Spleen (tissue), 7 donors: ENCODE measurements at regions not wholly inside any gene's neighbourhood (a gene's known extent, or its start where the extent isn't known, plus 50 kb on each side); places are given as distances from the start of the nearest gene placed in this dataset.

Source experiments
- CTCF ChIP-seq, 11 experiments: fragments of 200-600 bp in 7 of 11; fragments of 450-650 bp in 4 of 11; sonication (generic) in 4 of 11; IDR thresholded peaks in 8 of 11; conservative IDR thresholded peaks in 3 of 11; 1 replicate in 7 of 11; 2 replicates in 4 of 11; pipeline versions ENCODE4 v1.4.0 to v1.8.0; 2016 to 2021; ENCODE audit warnings: antibody characterized with exemption in 11 of 11, inconsistent platforms in 4 of 11, mild to moderate bottlenecking in 1 of 11
- POLR2A ChIP-seq, 3 donors: fragments of 450-650 bp; IDR thresholded peaks; one replicate each; pipeline ENCODE4 v1.5.1; 2017; ENCODE audit warnings: antibody characterized with exemption in 3 of 3, mild to moderate bottlenecking in 1 of 3
- donor health status: DM: no; HTN: no; CAD: no; lungs with moderate emphysema.
- donor health status: DM: no; HTN: no; CAD: no.
- donor health status: DM: no; HTN: no; CAD: no.

DNA sequence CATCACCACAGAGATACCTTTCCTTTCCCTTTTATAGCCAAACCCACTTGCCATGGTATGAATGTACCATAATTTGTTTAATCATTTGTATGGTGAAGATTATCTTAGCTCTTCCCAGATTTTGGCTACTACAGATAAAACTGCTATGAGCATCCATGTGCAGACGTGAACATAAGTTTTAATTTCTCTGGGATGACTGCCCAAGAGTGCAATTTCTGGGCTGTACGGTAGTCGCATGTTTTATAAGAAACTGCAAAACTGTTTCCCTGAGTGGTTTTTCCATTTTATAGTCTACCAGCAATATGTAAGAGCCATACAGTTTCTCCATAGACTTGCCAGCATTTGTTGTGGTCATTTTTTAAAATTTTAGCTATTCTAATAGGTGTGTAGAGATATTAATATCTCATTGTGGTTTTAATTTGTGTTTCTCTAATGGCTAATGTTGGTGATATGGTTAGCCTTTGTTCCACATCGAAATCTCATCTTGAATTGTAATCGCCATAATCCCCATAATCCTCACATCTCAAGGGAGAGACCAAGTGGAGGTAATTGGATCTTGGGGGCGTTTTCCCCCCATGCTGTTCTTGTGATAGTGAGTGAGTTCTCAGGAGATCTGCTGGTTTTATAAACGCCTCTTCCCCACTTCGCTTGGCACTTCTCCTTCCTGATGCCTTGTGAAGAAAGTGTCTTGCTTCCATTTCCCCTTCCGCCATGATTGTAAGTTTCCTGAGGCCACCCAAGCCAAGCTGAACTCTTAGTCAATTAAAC is 628.5 kb upstream of the KLHL29 start:
- TF ChIP-seq CTCF (IDR thresholded peaks at IDR 0.05 in 8 of 11, conservative IDR thresholded peaks at IDR 0.05 in 3 of 11): no peak
- TF ChIP-seq POLR2A (IDR thresholded peaks at IDR 0.05): no peak
